NCI-H774 (cell line): ENCODE measurements at regions not wholly inside any gene's neighbourhood (a gene's known extent, or its start where the extent isn't known, plus 50 kb on each side); places are given as distances from the start of the nearest gene placed in this dataset.
"Not testable (repeated sequence)": the region's sequence is repeated elsewhere in the genome, so short reads cannot be mapped to it uniquely, and the experiment has no call there.

ENCODE experiments used
- DNase-seq: peaks from one replicate; lab custom pipeline; 2025; lab: John Stamatoyannopoulos, UW

DNA sequence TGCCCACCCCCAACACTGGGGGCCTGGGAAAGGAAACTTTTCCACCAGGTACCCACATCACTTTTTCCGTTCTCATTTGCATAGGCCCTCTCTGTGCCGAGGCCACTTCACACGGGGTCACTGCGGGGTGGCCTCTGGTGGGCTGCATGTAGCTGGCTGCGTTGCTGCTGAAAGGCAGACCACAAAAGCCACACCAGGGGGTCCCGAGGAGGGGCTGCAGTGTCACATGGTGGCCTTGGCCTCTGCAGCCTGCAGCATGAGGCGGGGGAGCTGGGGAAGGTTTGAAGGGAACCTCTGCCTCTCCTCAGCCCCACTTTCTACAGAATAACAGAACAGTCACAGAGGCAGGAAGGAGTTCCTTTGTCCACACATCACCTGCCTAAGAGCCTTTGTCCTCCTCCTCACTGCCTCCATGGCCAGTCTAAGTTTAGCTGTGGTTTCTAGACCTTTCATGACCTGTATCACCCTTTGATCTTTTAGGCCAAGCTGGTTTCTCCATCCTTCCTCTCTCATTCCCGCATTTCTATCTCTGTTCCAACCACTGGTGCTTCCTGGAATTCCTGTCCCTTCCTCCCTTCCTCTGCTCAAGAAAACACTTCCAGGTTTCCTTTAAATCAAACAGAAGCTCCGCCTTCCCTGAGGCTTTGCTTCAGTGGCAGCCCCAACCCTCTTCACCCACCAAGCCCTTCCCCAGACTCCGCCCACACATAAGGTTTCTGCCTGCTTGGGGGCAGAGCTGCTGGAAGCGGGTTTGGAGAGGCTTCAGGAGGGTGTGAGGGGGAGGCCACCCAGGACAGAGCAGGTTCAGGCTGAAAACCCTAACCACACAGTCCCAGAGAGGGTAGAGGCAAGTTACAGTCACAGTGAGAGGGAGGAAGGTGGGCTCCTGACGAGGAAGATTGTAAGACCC lies 150.7 kb upstream of the TLE3 start:
- DNase-seq = no peak

DNA sequence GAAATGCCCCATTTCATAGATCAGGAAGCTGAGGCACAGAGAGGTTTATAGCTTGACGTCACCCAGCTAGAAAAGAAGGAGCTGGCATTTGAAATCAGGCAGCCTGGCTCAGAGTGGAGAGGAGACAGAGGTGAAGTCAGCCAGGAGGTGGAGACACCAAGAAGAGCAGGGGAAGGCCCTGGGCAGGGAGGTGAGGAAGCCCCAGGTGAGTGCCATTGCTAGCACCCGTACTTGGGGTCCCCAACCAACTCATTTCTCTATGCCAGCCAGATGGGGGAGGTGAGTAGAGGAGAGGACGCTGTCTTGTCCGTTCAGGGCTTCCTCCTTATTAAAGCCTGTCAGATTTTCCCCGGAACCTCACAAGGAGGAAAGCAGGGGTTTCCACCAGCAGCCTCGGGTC lies 149.6 kb upstream of the TLE3 start:
- DNase-seq = no peak

DNA sequence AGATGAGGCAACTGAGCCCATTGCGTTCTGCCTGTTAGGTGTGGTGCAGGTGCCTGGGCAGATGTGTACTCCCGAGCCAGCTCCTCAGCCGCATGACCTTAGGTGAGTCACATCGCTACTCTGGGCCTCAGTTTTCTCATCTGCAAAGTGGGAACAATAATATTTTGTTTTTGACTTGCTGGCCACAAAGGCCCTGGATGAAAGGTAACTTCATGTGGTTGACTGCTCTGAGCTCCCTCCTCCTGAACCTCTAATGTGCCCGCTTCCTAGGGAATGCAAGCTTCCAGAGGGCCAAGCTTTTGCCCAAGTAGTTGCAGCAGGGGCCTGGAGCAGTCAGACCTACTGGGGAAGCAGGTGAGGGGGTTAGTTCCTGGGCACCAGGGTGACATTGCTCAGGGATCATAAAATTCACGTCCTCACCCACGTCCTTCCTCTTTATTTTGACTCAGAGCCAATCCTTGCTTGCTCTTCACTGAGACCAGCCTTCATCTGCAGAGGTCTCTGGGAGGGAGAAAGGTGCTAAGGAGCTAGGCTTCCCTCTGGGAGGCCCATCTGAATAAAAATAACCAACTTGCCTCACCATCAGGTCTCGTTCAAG lies 149.0 kb upstream of the TLE3 start:
- no peak for DNase-seq

DNA sequence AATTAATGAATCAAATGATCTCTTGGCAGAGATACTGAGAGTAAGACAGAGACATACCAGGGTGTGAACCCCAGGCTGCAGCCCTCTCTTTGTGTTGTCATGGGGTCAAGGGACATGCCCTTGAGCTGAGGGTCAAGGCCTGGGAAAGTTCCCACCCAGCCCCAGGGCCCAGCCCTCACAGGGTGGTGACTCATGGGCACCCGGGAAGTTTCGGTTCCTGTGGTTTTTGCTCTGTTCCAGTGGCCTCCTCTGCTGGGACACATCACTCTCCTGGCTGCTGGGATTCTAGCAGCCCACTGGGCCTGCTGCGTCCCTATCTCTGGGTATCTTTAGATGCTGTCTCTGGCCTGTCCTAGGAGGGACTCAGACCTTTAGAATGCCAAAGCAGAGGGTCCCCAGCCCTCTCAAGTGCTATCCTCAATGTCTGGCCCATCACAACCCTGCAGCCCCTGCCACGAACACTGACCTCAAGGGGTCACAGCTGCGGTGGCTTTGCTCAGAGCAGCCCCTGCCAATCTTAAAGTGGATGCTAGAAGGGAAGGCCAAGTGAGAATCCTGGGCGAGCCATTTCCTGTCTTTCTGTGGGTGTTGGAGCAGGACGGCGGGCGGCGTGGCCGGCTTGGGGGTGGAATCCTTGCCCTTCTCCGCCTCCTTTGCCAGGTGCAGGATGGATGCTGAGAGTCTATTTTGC lies 148.4 kb upstream of the TLE3 start:
- no peak for DNase-seq

DNA sequence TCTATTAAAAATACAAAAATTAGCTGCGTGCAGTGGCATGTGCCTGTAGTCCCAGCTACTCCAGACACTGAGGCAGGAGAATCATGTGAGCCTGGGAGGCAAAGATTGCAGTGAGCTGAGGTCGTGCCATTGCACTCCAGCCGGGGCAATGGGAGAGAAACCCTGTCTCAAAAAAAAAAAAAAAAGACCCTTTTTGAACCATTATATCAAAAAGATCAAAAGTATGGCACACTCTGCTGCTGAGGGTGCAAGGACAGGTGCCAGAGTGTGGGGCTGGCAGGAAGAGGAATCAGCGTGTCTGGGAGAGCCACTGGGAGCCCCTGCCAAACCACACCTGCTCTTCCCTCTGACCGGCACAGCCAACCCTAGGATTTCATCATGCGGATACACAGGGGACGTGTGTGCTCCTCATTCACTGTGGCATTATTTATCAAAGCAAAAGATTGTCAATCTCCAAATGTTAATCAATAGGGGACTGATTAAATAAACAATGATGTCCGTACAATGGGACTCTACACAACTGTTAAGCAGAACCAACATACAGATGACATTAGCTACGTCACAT lies 147.3 kb upstream of the TLE3 start:
- no peak for DNase-seq

DNA sequence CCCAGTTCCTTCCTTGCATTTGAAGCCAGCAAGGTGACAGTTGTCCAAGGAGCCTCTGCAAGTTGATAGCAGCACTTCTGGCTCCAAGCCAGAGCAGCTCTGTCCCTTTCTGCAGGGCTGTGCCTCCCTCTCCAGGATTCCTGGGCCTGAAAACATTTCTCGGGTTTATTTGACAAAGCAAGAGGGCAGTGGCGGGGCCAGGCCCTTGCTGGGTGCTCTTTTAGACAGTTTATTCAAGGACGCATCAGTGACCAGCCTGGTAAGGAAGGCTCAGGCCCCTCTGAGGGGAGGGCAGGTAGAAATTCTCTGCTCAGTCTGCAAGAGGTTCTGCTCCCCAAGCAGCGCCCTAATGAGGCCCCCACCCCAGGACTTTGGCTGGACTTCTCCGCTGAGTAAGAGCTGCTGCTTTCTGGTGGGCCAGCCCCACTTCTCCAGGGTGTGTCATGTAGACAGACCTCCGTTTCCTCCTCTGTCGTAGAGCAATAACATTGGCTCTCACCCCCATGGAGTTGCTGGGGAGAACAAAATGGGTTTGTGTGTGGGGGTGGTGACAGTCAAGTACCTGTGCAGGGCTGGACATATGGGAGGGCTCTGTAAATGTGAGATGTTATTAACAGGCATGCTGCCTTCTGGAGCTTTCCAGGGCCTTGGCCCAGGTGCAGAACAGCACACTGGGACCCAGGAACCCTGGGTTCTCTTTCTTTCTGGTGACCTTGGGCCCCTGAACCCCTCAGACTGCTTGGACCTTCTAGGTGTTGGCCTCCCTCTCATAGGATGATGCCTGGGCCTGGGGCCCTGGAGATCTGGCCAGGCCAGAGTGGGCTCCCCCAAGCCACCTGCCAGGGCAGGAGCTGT lies 146.2 kb upstream of the TLE3 start:
- DNase-seq = no peak

DNA sequence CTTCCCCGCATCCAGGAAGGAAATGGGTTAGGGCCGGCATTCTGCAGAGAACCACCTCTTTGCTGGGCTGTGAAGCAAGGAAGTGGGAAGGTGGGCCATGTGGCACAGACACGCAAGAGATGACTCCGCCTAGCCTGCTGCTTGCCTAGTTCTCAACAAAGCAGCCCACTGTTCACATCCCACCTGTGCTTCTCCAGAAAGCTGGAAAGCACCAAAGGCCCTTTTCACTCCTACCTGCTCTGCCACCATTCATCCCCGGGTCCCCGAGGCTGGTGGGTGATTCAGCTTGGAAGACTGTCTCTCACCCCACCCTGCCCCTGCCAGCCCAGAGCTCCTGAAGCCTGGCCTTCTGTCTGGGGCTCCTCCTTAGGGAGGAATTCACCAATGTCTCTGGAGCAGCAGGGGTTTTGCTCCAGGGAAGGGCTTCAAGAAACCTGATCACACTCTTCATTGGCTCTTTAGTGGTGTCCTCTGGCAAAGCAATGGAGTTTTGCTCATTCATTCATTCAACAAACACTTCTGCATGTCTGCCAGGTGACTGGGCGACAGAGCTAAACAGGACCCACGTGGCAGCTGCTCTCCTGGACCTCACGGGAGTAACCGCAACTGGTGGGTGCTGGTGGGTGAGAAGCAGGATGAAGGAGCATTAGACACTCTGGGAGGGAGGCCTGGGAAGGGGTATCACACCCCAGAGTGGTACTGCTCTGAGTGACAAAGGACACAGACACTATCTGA lies 145.4 kb upstream of the TLE3 start:
- DNase-seq = no peak

DNA sequence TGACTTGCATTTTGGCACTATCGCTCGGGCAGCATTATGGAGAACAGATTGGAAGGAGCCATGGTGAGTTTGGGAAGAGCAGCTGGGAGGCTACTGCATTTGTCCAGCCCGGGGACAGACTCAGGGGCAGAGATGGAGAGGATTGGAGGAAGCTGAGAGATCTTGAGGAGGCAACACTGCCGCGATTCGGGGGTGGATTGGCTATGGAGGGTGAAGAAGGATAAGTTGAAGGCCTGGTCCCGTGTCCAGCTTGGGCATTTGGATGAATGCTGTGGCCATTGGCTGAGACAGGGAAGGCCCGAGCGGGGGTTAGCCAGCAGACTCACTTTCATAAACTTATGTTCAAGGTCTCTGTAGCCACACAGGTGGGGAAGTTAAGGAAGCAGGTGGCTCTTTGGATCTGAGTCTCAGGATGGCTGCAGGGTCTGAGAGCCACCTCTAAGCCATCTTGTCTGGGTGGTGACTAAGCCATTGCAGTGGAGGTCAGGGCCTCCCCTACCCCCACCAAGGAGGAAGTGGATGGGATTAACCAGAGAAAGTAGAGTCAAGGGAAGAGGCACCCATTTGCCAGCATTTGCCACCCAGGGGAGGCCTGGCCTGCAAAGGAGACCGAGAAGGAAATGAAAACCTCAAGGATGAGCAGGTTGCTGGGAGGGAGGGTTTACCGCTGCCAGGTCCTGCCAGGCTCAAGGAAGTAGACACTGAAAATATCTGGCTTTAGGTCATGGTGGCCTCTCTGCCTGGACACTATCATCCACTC lies 144.0 kb upstream of the TLE3 start:
- no peak for DNase-seq

DNA sequence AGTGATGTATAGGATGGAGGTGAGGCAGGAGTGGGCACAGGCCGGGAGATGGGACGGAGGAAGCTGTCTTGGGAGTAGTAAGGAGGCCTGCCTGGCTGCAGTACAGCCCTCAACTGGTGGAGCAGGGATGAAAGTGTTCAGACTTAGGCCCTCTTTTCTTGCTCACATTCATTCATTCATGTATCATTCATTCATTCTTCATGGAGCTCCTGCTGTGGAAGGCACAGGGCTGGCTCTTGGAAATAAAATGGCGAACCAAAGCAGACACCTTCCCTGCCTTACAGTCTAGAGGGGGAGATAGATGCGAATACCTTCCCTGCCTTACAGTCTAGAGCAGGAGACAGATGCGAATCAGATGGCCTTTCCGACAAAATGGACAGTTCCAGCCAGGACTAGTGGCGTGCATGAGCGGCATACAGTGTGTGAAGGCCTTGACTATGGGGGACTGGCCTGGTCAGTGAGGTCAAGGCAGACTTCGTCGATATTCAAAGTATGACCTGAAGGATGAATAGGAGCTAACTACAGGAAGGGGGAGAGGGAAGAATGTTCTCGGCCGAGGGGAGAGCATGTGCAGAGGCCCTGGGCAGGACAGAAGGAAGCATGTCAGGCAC lies 143.2 kb upstream of the TLE3 start:
- DNase-seq = no peak

DNA sequence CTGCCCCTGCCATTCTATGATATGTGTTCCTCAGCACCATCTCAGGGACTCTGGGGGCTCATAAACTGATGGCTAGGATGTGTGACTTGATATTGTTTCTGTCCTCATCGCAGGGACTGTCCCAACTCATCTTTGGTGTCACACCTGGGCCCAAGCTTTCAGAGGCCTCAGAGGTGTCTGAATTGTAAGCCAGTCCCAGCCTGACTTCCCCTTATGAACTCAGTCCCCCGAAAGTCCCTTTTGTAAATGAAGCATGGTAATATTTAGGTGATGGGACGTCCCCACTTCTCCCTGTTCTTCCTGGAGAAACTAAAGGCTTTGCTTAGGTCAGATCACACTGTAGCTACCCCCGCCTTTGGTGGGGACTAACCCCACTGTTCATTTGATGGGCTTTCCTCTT lies 142.4 kb upstream of the TLE3 start:
- no peak for DNase-seq

DNA sequence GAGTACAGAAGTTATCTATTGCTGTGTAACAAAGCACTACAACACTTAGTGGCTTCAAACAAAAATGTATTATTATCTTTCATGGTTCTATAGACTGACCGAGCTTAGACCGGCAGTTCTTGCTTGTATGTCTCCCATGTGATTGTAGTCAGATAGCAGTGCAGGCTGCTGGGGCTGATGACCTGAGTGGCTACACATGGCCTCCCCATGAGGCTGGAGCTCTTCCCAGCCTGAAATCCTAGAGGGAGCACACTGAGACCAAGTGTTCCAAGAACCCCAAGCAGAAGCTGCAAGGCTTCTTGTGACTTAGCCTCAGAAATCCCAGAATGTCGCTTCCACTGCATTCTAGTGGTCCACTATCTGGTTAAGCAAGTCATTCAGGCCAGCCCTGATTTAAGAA lies 141.2 kb upstream of the TLE3 start:
- DNase-seq = no peak

DNA sequence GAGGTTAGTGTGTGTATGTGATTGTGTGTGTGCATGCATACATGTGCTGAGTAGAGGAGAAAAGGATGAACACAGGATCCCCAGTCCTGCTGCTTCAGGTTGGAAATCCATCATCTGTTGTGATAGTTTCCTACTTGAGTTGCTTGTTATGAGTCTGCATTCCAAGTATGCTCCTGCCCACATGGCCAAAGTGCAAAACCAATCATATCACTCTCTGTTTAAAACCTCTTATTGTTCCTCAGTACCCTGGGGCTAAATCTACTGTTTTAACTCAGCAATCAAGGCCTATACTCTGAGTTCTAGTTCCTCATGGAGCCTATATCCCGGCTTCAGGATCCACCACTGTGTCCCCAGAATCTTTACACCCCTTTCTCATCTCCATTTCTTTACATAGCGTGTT lies 139.9 kb upstream of the TLE3 start:
- no peak for DNase-seq

DNA sequence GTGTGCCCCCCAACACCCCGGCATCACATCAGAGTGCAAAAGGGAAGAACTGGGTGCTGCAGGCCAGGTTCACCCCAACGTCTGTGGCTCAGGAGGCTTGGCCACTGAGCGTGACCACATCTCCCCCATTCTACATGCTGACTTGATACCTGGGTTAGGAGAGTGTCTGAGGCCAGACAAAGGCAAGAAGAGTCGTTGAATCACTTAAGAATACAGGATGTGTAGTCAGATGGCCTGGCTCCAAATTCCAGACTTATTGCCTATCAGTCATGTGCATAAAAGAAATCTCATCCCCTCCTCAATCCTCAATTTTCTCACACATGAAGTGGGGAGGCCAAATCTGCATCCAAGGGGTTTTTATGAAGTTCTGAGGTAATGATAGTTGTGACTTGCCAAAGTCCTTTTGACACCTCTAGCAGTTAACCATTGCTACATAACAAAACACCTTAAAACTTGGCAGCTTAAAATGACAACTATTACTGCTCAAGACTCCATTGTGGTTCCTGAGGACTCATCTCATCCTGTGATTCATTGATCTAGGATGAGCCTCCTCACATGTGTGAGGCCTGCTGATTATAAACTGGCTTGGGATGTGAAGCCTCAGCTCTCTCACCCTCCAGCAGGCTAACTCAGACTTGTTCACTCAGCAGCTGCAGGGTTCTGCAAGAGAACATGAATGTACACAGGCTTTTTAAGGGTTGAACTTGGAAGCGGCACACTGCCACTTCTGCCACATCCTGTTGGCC lies 138.8 kb upstream of the TLE3 start:
- no peak for DNase-seq

DNA sequence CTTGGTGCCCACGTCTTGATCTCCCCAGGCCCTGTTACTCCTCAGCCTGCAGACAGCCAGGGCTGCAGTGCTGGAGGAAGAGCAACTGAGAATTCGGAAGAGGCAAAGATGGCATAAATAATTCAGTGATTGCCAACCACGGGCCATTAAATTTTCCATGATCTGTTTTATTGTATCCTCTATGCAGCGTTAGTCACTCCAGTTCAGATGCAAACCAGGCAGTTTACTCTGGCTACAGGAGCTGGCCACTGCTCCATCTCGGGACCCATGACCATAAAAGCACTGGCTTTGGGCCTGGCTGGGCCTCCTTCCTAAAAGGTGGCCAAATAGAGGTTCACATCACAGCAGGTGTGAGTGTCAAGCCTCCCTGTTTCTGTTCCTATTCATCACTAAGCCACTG lies 137.6 kb upstream of the TLE3 start:
- DNase-seq = no peak

DNA sequence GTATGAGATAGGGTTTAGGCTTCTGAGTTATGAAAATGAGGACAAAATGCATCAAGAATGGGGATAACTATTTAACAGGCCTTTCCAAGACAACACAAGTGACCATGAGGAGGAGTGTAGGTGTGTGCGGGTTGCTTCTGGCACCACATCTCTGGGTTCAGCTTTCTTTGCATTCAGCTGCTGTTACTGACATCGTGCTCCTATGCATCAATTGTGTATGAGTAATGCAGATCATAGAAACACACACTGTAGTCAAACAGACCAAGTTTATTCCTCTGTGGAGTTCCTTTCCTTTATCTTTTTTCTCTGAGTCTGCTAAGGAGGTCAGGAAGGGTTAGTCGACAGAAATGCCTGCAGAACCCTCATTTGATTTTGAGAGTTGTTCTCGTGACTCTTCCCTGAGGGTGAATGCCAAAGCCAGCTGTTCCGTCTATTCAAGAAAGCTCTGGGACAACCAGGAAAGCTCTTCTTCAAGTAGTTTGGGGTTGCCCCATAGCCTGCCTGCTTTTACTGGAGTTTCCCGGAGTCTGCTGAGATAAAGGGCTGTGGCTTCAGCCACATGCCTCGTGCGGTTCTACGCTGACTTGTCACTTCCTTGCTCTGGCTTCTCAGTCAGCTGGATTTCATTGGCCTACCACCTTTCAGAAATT lies 136.7 kb upstream of the TLE3 start:
- no peak for DNase-seq

DNA sequence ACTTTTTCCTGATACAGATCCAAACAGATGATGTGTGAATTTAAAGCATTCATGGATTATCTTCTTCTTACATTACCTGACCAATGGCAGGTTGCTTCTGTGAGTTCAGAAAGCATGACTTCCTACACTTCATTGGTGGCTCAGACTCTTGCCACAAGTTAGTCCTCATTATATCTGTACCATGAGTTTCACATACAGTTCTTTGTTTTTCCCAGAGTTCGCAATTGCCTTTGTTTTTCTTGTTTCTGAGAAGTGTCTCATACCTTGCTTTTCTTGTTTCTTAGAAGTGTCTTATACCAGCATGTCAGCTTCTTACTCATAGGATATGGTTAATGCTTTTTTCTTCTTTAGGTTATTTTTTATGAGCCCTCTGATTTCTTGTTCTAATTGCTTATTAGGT lies 133.8 kb upstream of the TLE3 start:
- no peak for DNase-seq

DNA sequence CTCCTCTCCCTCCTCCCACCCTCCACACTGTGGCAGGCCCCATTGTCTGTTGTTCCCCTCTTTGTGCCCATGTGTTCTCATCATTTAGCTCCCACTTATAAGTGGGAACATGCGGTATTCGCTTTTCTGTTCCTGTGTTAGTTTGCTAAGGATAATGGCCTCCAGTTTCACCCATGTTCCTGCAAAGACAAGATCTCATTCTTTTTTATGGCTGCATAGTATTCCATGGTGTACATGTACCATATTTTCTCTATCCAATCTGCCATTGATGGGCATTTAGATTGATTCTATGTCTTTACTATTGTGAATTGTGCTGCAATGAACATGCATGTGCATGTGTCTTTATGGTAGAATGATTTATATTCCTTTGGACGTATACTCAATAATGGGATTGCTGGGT lies 130.2 kb upstream of the TLE3 start:
- DNase-seq = not testable (repeated sequence)

DNA sequence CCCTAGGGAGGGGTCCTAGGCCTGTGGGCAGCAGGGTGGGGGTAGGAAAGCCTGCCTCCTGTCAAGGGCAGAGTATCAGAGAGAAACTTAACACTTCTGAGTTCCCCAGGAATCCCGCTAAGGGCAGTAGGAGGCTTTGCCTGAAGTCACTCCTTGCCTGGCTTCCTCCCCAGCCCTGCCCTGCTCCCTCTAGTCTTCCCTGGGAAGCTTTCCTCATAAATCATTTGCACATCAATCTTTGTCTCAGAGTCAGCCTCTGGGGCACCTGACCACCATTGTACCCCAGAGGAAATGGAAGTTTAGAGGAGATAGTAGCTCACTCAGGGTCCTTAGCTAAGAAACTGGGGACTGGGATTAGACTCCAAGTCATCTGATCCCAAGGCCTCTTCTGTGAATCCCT lies 129.4 kb upstream of the TLE3 start:
- no peak for DNase-seq
